ENCODE measurements at regions not wholly inside any gene's neighbourhood (a gene's known extent, or its start where the extent isn't known, plus 50 kb on each side); places are given as distances from the start of the nearest gene placed in this dataset.

GRCh38 chr7:153473185-153473584, 579.0 kb upstream of the DPP6 start:
- Histone ChIP-seq H3K4me3 (no peak overlapping the region), H3K27ac (peak overlapping the region in 4 of 10 donors; percentile 11 to 71 (median 38)), H3K4me1 (peaks cover 0 to 10% (median 0%) of the 10 kb centered on the region in 9 donors), H3K27me3 (peaks cover 0 to 3% (median 0%) of the 10 kb centered on the region in 7 donors), H3K36me3 (no peaks in the 10 kb centered on the region), H3K9me3 (peaks cover 0 to 4% (median 0%) of the 10 kb centered on the region in 11 donors)
- intact Hi-C loops (cut with DNase I) = loop anchor here in 3 of 10 donors (1.0 to 10.0 kb wide), 3 partner anchors 52 to 88 kb away; no protein-coding TSS in a partner anchor
- TF ChIP-seq CTCF (IDR thresholded peaks at IDR 0.05) = no peak
- ATAC-seq (peak in 4 of 8 donors; percentile 52 to 77 (median 56)), DNase-seq (peak in 1 of 2 donors; percentile 18)
- WGBS, 2 donors = 42 to 46% methylated on average over 1 of the region's 1 CpG

GRCh38 chr7:153475239-153475638, 577.0 kb upstream of the DPP6 start:
- Histone ChIP-seq H3K4me3 (no peak overlapping the region), H3K4me1 (peaks cover 0 to 10% (median 0%) of the 10 kb centered on the region in 9 donors), H3K9me3 (peaks cover 0 to 16% (median 3%) of the 10 kb centered on the region in 11 donors), H3K27me3 (peaks cover 0 to 3% (median 0%) of the 10 kb centered on the region in 7 donors), H3K27ac (peak overlapping the region in 3 of 10 donors; percentile 1 to 71 (median 58)), H3K36me3 (no peaks in the 10 kb centered on the region)
- no peak for DNase-seq
- peak in 6 of 8 donors; percentile 24 to 64 (median 44) for ATAC-seq
- TF ChIP-seq CTCF (IDR thresholded peaks at IDR 0.05) = no peak
- 60 to 64% methylated on average over 3 of the region's 3 CpGs for WGBS, 2 donors
- intact Hi-C loops (cut with DNase I) = loop anchor here in 4 of 10 donors (1.0 to 10.0 kb wide), 5 partner anchors 47 to 90 kb away; no protein-coding TSS in a partner anchor

- Histone ChIP-seq H3K4me1 (peaks cover 0 to 10% (median 0%) of the 10 kb centered on the region in 9 donors), H3K27ac (peak overlapping the region in 1 of 10 donors; percentile 71), H3K9me3 (peaks cover 0 to 24% (median 7%) of the 10 kb centered on the region in 11 donors), H3K27me3 (no peaks in the 10 kb centered on the region), H3K4me3 (no peak overlapping the region), H3K36me3 (no peaks in the 10 kb centered on the region)
- no peak for ATAC-seq
- 63 to 67% methylated on average over 2 of the region's 2 CpGs for WGBS, 2 donors
- intact Hi-C loops (cut with DNase I) = loop anchor here in 2 of 10 donors (5.0 to 10.0 kb wide), 3 partner anchors 46 to 91 kb away; no protein-coding TSS in a partner anchor
- DNase-seq = no peak
- no peak for TF ChIP-seq CTCF (IDR thresholded peaks at IDR 0.05)
Observed at GRCh38 chr7:153476166-153476565, 576.0 kb upstream of the DPP6 start.

GRCh38 chr7:153496257-153496656, 555.9 kb upstream of the DPP6 start:
- Histone ChIP-seq H3K4me3 (no peak overlapping the region), H3K36me3 (no peaks in the 10 kb centered on the region), H3K27ac (no peak overlapping the region), H3K9me3 (peaks cover 0 to 21% (median 0%) of the 10 kb centered on the region in 11 donors), H3K4me1 (no peaks in the 10 kb centered on the region), H3K27me3 (peaks cover 0 to 2% (median 0%) of the 10 kb centered on the region in 7 donors)
- ATAC-seq (no peak), DNase-seq (no peak)
- WGBS, 2 donors = 66 to 76% methylated on average over 2 of the region's 2 CpGs
- intact Hi-C loops (cut with DNase I) = no loop called here
- no peak for TF ChIP-seq CTCF (IDR thresholded peaks at IDR 0.05)

Data from heart right ventricle (tissue), 16 donors.